ENCODE measurements at regions not wholly inside any gene's neighbourhood (a gene's known extent, or its start where the extent isn't known, plus 50 kb on each side); places are given as distances from the start of the nearest gene placed in this dataset.

- DNase-seq = no peak
Observed at GRCh38 chr10:28949005-28950004, 272.0 kb downstream of the BAMBI start.

GRCh38 chr10:28951484-28951883, 274.2 kb downstream of the BAMBI start:
- intact Hi-C loops (cut with DNase I) = no loop called here
- ATAC-seq = no peak

More at GRCh38 chr10:28949005-28950004, 272.0 kb downstream of the BAMBI start:
- no peak for ATAC-seq
- H3K9me3 ChIP-seq = peaks cover 9% of the 10 kb centered on the region
- intact Hi-C loops (cut with DNase I) = no loop called here
- no peak for TF ChIP-seq CTCF (IDR thresholded peaks at IDR 0.05)
- no peaks in the 10 kb centered on the region for H3K36me3 ChIP-seq
- H3K27ac ChIP-seq = no peak overlapping the region
- no peaks in the 10 kb centered on the region for H3K4me1 ChIP-seq
- peaks cover 4% of the 10 kb centered on the region for H3K27me3 ChIP-seq (ENCODE audit: low read depth)
- no peak overlapping the region for H3K4me3 ChIP-seq

GRCh38 chr10:28952523-28952922, 275.2 kb downstream of the BAMBI start:
- no peaks in the 10 kb centered on the region for H3K36me3 ChIP-seq

More at GRCh38 chr10:28951484-28951883, 274.2 kb downstream of the BAMBI start:
- H3K4me3 ChIP-seq = no peak overlapping the region
- DNase-seq = no peak
- no peaks in the 10 kb centered on the region for H3K4me1 ChIP-seq
- TF ChIP-seq CTCF (IDR thresholded peaks at IDR 0.05) = no peak
- no peak overlapping the region for H3K27ac ChIP-seq
- no peaks in the 10 kb centered on the region for H3K9me3 ChIP-seq
- no peaks in the 10 kb centered on the region for H3K36me3 ChIP-seq
- peaks cover 4% of the 10 kb centered on the region for H3K27me3 ChIP-seq (ENCODE audit: low read depth)

GRCh38 chr10:28954211-28954610, 276.9 kb downstream of the BAMBI start:
- TF ChIP-seq CTCF (IDR thresholded peaks at IDR 0.05) = no peak
- Histone ChIP-seq H3K27me3 (ENCODE audit: low read depth) (peaks cover 4% of the 10 kb centered on the region), H3K9me3 (no peaks in the 10 kb centered on the region), H3K27ac (no peak overlapping the region), H3K4me3 (no peak overlapping the region), H3K36me3 (no peaks in the 10 kb centered on the region), H3K4me1 (no peaks in the 10 kb centered on the region)
- intact Hi-C loops (cut with DNase I) = no loop called here
- DNase-seq = no peak
- peak in 1 of 2 donors; percentile 33 for ATAC-seq

More at GRCh38 chr10:28952523-28952922, 275.2 kb downstream of the BAMBI start:
- H3K9me3 ChIP-seq = no peaks in the 10 kb centered on the region
- TF ChIP-seq CTCF (IDR thresholded peaks at IDR 0.05) = no peak
- no peak for DNase-seq
- ATAC-seq = no peak
- no peak overlapping the region for H3K27ac ChIP-seq
- H3K4me1 ChIP-seq = no peaks in the 10 kb centered on the region
- peaks cover 4% of the 10 kb centered on the region for H3K27me3 ChIP-seq (ENCODE audit: low read depth)
- no peak overlapping the region for H3K4me3 ChIP-seq
- intact Hi-C loops (cut with DNase I) = no loop called here

DNA sequence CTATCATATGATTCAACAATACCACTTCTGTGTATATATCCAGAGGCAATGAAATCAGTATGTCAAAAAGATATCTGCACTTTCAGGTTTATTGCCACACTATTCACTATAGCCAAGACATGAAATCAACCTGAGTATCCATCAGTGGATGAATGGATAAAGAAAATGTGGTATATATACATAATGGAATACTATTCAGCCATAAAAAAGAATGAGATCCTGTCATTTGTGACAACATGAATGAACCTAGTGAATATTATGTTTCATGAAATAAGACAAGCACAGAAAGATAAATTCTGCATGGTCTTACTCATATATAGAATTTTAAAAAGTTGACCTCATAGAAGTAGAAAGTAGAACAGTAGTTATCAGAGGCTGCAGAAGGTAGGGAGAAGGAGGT, 281.1 kb downstream of the BAMBI start:
- ATAC-seq (no peak), DNase-seq (no peak)
- Histone ChIP-seq H3K4me3 (no peak overlapping the region), H3K4me1 (no peaks in the 10 kb centered on the region), H3K27me3 (ENCODE audit: low read depth) (no peaks in the 10 kb centered on the region), H3K9me3 (no peaks in the 10 kb centered on the region), H3K36me3 (no peaks in the 10 kb centered on the region), H3K27ac (no peak overlapping the region)
- intact Hi-C loops (cut with DNase I) = no loop called here
- no peak for TF ChIP-seq CTCF (IDR thresholded peaks at IDR 0.05)
